ENCODE measurements at regions not wholly inside any gene's neighbourhood (a gene's known extent, or its start where the extent isn't known, plus 50 kb on each side); places are given as distances from the start of the nearest gene placed in this dataset.

- no peak for DNase-seq
Observed at GRCh38 chr5:125301711-125302110, 555.3 kb upstream of the ZNF608 start.

GRCh38 chr5:125302577-125302976, 556.1 kb upstream of the ZNF608 start:
- no peak for DNase-seq

DNA sequence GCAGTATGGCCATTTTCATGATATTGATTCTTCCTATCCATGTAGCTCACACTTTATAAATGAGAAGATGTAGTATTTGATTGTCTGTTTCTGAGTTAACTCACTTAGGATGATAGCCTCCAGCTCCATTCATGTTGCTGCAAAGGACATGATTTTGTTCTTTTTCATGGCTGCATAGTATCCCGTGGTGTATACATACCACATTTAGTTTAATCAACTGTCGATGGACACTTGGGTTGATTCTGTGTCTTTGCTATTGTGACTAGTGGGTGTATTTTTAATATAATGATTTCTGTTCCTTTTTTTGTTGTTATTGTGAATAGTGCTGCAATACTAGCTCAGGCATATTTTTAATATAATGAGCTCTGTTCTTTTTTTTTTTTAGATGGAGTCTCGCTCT, 560.3 kb upstream of the ZNF608 start:
- no peak for DNase-seq

DNA sequence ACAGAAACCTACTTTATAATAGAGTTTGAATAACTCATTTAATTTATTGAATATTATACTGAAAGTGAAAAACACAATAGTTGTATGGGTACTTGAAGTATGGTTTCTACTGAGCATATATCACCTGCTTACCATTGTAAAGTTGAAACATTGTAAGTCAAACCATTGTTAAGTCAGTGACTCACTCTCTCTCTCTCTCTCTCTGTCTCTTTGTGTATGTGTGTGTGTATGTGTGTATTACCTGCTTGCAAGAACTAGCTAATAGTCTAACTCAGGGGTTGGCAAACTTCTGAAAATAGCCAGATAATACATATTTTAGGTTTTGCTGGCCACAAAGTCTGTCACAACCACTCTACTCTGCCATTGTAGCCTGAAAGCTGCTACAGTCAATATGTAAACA, 564.3 kb upstream of the ZNF608 start:
- DNase-seq = no peak

GRCh38 chr5:125311743-125312142, 565.3 kb upstream of the ZNF608 start:
- no peak for DNase-seq

GRCh38 chr5:125313555-125313954, 567.1 kb upstream of the ZNF608 start:
- no peak for DNase-seq

GRCh38 chr5:125315306-125315705, 568.9 kb upstream of the ZNF608 start:
- DNase-seq = no peak

DNA sequence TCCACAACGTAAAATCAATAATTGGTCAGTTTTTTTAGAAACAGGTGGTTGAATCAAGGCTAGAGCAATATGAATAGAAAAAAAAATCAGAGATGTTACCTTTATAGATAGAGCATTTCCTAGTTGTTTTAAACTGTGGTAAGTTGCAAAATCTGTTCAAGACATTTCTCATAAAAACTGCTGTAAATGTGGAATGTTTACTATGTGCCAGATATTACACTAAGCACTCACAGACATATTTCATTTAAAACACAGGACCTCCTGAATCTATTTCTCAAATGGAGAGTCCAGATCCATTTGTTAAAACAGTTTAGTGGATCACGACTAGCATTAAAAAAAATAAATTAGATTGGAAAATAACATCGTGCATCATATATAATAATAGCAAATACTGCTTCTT, 570.0 kb upstream of the ZNF608 start:
- no peak for DNase-seq

GRCh38 chr5:125316915-125317535, 570.6 kb upstream of the ZNF608 start:
- peak; percentile 94 to 97 for DNase-seq

- peak in 1 of 2 experiments; percentile 95 for DNase-seq
Observed at GRCh38 chr5:125317536-125317995, 571.1 kb upstream of the ZNF608 start.

DNA sequence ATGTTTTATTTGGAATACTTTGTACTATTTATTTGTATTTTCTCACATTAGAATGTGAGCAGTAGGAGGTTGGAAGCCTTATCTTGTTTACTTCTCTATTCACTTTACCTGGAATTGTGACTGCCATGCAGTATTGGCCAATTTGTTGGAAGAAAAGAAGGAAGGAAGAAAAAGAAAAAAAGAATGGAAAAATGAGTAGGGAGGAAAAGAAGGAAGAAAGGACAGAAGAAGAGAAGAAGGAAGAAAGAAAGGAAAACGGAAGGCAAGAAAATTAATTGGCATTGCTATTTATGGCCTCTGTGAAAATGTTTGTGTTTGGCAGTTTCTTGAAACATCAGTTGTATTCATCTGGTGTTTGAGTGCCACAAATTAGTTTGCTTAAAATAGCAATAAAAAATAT, 575.2 kb upstream of the ZNF608 start:
- DNase-seq = no peak

- peak in 1 of 2 experiments; percentile 23 for DNase-seq
Observed at GRCh38 chr5:125323613-125324012, 577.2 kb upstream of the ZNF608 start.

GRCh38 chr5:125325488-125326149, 579.2 kb upstream of the ZNF608 start:
- DNase-seq = peak; percentile 46 to 70

DNA sequence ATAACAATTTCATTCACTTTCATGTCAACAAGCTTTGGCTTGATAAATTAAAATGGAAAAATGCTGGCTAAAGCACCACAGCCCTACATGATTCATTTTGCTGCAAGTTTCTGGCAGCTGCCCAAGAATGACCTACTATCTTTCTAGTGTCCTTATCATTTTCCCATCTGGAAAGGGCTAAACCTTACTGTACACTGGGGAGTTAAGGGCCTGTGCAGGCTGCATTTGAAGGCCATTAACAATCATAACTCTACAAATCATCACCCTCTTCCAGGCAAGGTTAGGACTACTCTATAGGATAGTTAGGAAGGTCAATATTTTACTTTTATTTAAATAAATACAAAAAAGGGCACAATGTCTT, 579.7 kb upstream of the ZNF608 start:
- DNase-seq = peak; percentile 70 to 87

DNA sequence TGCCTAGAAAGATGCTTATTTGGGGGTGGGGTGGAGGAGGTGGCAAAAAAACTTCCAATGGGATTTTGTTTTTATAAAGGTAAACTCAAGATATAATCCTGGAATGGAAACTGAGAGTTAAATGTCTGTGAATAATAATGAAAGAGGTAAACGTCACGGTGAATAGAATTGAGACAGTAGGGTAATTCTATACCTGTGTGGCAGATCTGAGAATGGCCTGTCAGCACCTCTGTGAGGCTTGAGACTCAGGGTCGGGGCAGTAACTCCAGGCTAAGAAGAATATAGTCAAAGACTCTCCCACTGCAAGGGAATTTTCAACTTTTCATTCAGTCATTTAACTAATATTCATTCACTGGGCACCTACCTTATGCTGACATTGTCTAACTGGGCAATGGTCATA, 581.2 kb upstream of the ZNF608 start:
- no peak for DNase-seq

DNA sequence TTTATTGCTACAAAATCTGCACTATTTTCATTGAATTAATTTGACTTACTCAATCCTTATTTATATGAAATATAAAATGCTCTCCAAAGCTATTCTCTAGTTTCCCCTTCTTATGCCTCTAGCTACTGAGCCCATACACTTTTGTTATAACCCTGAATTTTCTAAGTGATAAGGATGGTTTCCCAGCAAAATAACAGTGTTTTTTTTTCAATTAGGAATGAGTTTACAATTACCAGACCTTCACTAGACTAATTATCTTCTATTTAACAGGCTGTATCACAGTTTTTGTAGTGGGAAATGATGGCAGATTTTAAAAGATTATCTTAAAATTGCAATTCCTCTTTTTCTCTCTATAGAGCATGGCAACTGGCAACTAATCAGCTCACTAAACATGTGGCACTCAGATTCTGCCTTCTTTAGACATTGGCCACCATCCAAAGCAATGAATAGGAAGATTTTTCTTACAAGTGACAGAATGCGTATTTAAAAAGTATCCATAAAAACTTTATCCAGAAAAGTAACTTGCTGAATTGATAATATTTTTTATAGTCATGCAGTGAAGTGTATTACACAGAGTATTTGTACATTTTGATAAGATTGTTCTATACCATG, 585.7 kb upstream of the ZNF608 start:
- DNase-seq = no peak

GRCh38 chr5:125333416-125333815, 587.0 kb upstream of the ZNF608 start:
- DNase-seq = no peak

- DNase-seq = no peak
Observed at GRCh38 chr5:125336401-125336800, 590.0 kb upstream of the ZNF608 start.

- DNase-seq = no peak
Observed at GRCh38 chr5:125337294-125337693, 590.9 kb upstream of the ZNF608 start.

GRCh38 chr5:125338440-125339174, 592.2 kb upstream of the ZNF608 start:
- DNase-seq = no peak

DNA sequence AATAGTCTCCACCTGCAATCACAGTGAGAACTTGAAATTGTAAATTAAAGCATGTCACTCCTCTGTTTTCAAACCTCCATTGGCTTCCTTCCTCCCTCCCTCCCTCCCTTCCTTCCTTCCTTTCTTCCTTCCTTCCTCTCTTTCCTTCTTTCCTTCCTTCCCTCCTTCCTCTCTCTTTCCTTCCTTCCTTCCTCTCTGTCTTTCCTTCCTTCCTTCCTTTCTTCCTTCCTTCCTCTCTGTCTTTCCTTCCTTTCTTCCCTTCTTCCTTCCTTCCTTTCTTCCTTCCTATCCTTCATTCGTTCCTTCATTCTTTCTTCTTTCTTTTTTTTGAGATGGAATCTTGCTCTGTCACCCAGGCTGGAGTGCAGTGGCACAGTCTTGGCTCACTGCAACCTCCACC, 595.0 kb upstream of the ZNF608 start:
- DNase-seq = no peak

GRCh38 chr5:125343015-125343414, 596.6 kb upstream of the ZNF608 start:
- DNase-seq = no peak

DNA sequence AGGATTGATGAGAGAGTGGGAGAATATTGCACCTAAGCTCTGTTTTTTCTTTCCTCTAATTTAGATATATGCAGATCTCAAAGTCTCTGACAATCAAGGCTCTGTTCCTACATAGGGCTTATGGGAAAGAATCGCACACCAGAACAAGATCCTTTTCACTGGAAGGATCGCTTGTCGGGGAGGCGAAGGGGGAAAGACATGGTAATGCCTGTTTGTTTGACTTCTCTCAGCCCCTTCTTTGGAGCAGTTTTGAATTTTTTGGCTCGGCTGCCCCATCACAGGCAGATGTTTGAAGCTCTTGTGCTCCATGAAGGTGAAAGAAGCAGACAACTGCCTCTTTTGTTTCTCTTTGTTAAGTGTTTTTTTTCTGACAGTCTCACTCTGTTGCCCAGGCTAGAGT, 599.9 kb upstream of the ZNF608 start:
- DNase-seq = no peak

- peak; percentile 24 to 39 for DNase-seq
Observed at GRCh38 chr5:125348221-125348692, 601.8 kb upstream of the ZNF608 start.
